ENCODE measurements at regions not wholly inside any gene's neighbourhood (a gene's known extent, or its start where the extent isn't known, plus 50 kb on each side); places are given as distances from the start of the nearest gene placed in this dataset.

DNA sequence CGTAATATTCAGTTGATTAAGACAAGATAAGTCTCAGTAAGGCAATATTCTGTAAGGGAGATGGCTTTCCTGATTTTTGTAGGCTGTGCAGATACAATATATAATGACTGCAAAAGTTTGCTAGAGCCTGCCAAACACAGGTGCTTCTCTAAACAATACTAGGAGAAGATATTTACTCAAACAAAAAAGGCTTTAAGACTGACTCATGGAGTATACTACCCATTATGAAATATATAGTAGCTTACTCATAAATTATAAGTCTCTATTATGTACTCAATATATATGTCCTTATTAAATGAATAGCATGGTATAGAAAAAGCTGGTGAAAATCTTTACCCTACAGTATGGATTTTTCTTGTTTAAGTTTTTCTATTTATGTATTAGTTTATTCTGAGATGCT lies 93.2 kb upstream of the IL15 start:
- 90% methylated on average over 1 of the region's 1 CpG for WGBS
- no peak overlapping the region for H3K27ac ChIP-seq (ENCODE audit: low read depth in 1 of 2, low read length in 2 of 2)

DNA sequence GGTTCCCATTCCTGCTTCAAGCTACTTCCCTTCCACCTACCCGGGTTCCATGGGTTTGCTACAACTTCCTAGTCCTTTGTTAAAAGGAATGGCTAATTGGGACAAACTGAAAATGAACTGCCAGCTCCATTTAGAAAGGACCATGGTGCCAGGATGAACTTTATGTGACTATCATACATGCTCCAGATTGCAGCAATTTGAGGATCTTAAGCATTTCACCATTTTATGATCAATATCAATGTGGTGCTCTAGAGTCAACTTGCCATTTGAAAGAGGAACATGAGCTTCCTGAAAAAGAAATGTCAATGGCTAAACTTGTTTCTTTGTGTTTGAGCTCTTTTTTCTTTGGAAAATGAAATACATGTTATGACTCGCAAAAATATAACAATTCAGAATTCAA lies 92.7 kb upstream of the IL15 start:
- no peak for DNase-seq (ENCODE audit: low spot score)
- H3K4me3 ChIP-seq (ENCODE audit: low read depth in 1 of 3, low read length in 3 of 3), result no peak overlapping the region
- 81% methylated on average over 2 of the region's 2 CpGs for WGBS
- H3K27me3 ChIP-seq (ENCODE audit: control insufficient read depth in 4 of 4, insufficient read depth in 4 of 4, low read length in 3 of 4), result no peaks in the 10 kb centered on the region
- no peaks in the 10 kb centered on the region for H3K4me1 ChIP-seq (ENCODE audit: control insufficient read depth in 4 of 4, insufficient read depth in 4 of 4, low read length in 3 of 4)
- H3K36me3 ChIP-seq (ENCODE audit: control insufficient read depth in 4 of 4, insufficient read depth in 3 of 4, low read depth in 1 of 4, low read length in 3 of 4), result no peaks in the 10 kb centered on the region
- no peak overlapping the region for H3K27ac ChIP-seq (ENCODE audit: low read depth in 1 of 2, low read length in 2 of 2)
- H3K9me3 ChIP-seq (ENCODE audit: control insufficient read depth in 4 of 4, low read length in 3 of 4), result no peaks in the 10 kb centered on the region
- no peak overlapping the region for H3K9ac ChIP-seq (ENCODE audit: low read depth in 1 of 2, low read length in 2 of 2)
- TF ChIP-seq HNF4G (IDR thresholded peaks at IDR 0.05) (no peak), TAF1 (conservative IDR thresholded peaks at IDR 0.05) (no peak), SP1 (IDR thresholded peaks at IDR 0.05) (no peak), EGR1 (IDR thresholded peaks at IDR 0.05; ENCODE audit: low read depth in 2 of 2) (no peak)
- TF ChIP-seq, protein P1, sequence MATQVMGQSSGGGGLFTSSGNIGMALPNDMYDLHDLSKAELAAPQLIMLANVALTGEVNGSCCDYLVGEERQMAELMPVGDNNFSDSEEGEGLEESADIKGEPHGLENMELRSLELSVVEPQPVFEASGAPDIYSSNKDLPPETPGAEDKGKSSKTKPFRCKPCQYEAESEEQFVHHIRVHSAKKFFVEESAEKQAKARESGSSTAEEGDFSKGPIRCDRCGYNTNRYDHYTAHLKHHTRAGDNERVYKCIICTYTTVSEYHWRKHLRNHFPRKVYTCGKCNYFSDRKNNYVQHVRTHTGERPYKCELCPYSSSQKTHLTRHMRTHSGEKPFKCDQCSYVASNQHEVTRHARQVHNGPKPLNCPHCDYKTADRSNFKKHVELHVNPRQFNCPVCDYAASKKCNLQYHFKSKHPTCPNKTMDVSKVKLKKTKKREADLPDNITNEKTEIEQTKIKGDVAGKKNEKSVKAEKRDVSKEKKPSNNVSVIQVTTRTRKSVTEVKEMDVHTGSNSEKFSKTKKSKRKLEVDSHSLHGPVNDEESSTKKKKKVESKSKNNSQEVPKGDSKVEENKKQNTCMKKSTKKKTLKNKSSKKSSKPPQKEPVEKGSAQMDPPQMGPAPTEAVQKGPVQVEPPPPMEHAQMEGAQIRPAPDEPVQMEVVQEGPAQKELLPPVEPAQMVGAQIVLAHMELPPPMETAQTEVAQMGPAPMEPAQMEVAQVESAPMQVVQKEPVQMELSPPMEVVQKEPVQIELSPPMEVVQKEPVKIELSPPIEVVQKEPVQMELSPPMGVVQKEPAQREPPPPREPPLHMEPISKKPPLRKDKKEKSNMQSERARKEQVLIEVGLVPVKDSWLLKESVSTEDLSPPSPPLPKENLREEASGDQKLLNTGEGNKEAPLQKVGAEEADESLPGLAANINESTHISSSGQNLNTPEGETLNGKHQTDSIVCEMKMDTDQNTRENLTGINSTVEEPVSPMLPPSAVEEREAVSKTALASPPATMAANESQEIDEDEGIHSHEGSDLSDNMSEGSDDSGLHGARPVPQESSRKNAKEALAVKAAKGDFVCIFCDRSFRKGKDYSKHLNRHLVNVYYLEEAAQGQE (IDR thresholded peaks at IDR 0.05), result no peak
- TF ChIP-seq, protein P2, sequence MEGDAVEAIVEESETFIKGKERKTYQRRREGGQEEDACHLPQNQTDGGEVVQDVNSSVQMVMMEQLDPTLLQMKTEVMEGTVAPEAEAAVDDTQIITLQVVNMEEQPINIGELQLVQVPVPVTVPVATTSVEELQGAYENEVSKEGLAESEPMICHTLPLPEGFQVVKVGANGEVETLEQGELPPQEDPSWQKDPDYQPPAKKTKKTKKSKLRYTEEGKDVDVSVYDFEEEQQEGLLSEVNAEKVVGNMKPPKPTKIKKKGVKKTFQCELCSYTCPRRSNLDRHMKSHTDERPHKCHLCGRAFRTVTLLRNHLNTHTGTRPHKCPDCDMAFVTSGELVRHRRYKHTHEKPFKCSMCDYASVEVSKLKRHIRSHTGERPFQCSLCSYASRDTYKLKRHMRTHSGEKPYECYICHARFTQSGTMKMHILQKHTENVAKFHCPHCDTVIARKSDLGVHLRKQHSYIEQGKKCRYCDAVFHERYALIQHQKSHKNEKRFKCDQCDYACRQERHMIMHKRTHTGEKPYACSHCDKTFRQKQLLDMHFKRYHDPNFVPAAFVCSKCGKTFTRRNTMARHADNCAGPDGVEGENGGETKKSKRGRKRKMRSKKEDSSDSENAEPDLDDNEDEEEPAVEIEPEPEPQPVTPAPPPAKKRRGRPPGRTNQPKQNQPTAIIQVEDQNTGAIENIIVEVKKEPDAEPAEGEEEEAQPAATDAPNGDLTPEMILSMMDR (IDR thresholded peaks at IDR 0.05; ENCODE audit: low read depth, low read length, missing input control), result no peak

More for the DNA sequence above, 93.2 kb upstream of the IL15 start:
- DNase-seq (ENCODE audit: low spot score), result no peak
- H3K4me1 ChIP-seq (ENCODE audit: control insufficient read depth in 4 of 4, insufficient read depth in 4 of 4, low read length in 3 of 4), result no peaks in the 10 kb centered on the region
- TF ChIP-seq JUND (IDR thresholded peaks at IDR 0.05) (no peak), SP1 (IDR thresholded peaks at IDR 0.05) (no peak), NR2F2 (IDR thresholded peaks at IDR 0.05) (no peak), HNF4A (conservative IDR thresholded peaks at IDR 0.05) (no peak), EGR1 (IDR thresholded peaks at IDR 0.05; ENCODE audit: low read depth in 2 of 2) (no peak), GABPA (IDR thresholded peaks at IDR 0.05 in 1 of 2, conservative IDR thresholded peaks at IDR 0.05 in 1 of 2) (no peak), YY1 (IDR thresholded peaks at IDR 0.05) (no peak), FOXA1 (IDR thresholded peaks at IDR 0.05) (no peak), RXRA (IDR thresholded peaks at IDR 0.05) (no peak), FOXA2 (IDR thresholded peaks at IDR 0.05) (no peak), HNF4G (IDR thresholded peaks at IDR 0.05) (no peak), TAF1 (conservative IDR thresholded peaks at IDR 0.05) (no peak), RAD21 (IDR thresholded peaks at IDR 0.05) (no peak)
- TF ChIP-seq, protein P3, sequence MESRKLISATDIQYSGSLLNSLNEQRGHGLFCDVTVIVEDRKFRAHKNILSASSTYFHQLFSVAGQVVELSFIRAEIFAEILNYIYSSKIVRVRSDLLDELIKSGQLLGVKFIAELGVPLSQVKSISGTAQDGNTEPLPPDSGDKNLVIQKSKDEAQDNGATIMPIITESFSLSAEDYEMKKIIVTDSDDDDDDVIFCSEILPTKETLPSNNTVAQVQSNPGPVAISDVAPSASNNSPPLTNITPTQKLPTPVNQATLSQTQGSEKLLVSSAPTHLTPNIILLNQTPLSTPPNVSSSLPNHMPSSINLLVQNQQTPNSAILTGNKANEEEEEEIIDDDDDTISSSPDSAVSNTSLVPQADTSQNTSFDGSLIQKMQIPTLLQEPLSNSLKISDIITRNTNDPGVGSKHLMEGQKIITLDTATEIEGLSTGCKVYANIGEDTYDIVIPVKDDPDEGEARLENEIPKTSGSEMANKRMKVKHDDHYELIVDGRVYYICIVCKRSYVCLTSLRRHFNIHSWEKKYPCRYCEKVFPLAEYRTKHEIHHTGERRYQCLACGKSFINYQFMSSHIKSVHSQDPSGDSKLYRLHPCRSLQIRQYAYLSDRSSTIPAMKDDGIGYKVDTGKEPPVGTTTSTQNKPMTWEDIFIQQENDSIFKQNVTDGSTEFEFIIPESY (IDR thresholded peaks at IDR 0.05), result no peak
- TF ChIP-seq, protein P4, sequence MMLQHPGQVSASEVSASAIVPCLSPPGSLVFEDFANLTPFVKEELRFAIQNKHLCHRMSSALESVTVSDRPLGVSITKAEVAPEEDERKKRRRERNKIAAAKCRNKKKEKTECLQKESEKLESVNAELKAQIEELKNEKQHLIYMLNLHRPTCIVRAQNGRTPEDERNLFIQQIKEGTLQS (IDR thresholded peaks at IDR 0.05), result no peak
- TF ChIP-seq, protein P5, sequence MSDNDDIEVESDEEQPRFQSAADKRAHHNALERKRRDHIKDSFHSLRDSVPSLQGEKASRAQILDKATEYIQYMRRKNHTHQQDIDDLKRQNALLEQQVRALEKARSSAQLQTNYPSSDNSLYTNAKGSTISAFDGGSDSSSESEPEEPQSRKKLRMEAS (IDR thresholded peaks at IDR 0.05), result no peak
- TF ChIP-seq, protein P1 (IDR thresholded peaks at IDR 0.05), result no peak
- TF ChIP-seq, protein P2 (IDR thresholded peaks at IDR 0.05; ENCODE audit: low read depth, low read length, missing input control), result no peak
- H3K9ac ChIP-seq (ENCODE audit: low read depth in 1 of 2, low read length in 2 of 2), result no peak overlapping the region
- H3K27me3 ChIP-seq (ENCODE audit: control insufficient read depth in 4 of 4, insufficient read depth in 4 of 4, low read length in 3 of 4), result no peaks in the 10 kb centered on the region
- H3K4me3 ChIP-seq (ENCODE audit: low read depth in 1 of 3, low read length in 3 of 3), result no peak overlapping the region
- peaks cover 0 to 3% (median 2%) of the 10 kb centered on the region in 4 donors for H3K9me3 ChIP-seq (ENCODE audit: control insufficient read depth in 4 of 4, low read length in 3 of 4)
- no peaks in the 10 kb centered on the region for H3K36me3 ChIP-seq (ENCODE audit: control insufficient read depth in 4 of 4, insufficient read depth in 3 of 4, low read depth in 1 of 4, low read length in 3 of 4)
